Islet precursor cell (in vitro differentiated cells): ENCODE measurements at regions not wholly inside any gene's neighbourhood (a gene's known extent, or its start where the extent isn't known, plus 50 kb on each side); places are given as distances from the start of the nearest gene placed in this dataset.
"Not testable (repeated sequence)": the region's sequence is repeated elsewhere in the genome, so short reads cannot be mapped to it uniquely, and the experiment has no call there.

Experiments used
- DNase-seq: peaks from one replicate; pipeline ENCODE4 v3.0.0-alpha.2; 2018

GRCh38 chr3:152891678-152892077 lies 56.7 kb downstream of the P2RY1 start:
- no peak for DNase-seq

- DNase-seq, result no peak
These were observed 57.5 kb downstream of the P2RY1 start for GRCh38 chr3:152892446-152892845.

GRCh38 chr3:152893647-152894046 lies 58.7 kb downstream of the P2RY1 start:
- DNase-seq, result no peak

- DNase-seq, result no peak
These were observed 64.4 kb downstream of the P2RY1 start for GRCh38 chr3:152899306-152899705.

- DNase-seq, result no peak
These were observed 67.3 kb downstream of the P2RY1 start for GRCh38 chr3:152902141-152902669.

- DNase-seq, result no peak
These were observed 70.7 kb downstream of the P2RY1 start for GRCh38 chr3:152905631-152906030.

GRCh38 chr3:152909180-152909883 lies 74.4 kb downstream of the P2RY1 start:
- DNase-seq, result no peak

- no peak for DNase-seq
These were observed 75.3 kb downstream of the P2RY1 start for GRCh38 chr3:152910211-152910610.

GRCh38 chr3:152910966-152911365 lies 76.0 kb downstream of the P2RY1 start:
- DNase-seq, result no peak

- not testable (repeated sequence) for DNase-seq
These were observed 79.8 kb downstream of the P2RY1 start for GRCh38 chr3:152914743-152915142.

- DNase-seq, result no peak
These were observed 80.8 kb downstream of the P2RY1 start for GRCh38 chr3:152915695-152916094.

GRCh38 chr3:152916753-152917279 lies 81.9 kb downstream of the P2RY1 start:
- DNase-seq, result no peak

- no peak for DNase-seq
These were observed 86.4 kb downstream of the P2RY1 start for GRCh38 chr3:152921351-152921750.

GRCh38 chr3:152922554-152922953 lies 87.6 kb downstream of the P2RY1 start:
- no peak for DNase-seq

- DNase-seq, result no peak
These were observed 92.2 kb downstream of the P2RY1 start for GRCh38 chr3:152927131-152927530.

GRCh38 chr3:152930516-152930915 lies 95.6 kb downstream of the P2RY1 start:
- no peak for DNase-seq

GRCh38 chr3:152937234-152937633 lies 102.3 kb downstream of the P2RY1 start:
- no peak for DNase-seq

- no peak for DNase-seq
These were observed 104.2 kb downstream of the P2RY1 start for GRCh38 chr3:152938974-152939636.

GRCh38 chr3:152941859-152942258 lies 106.9 kb downstream of the P2RY1 start:
- DNase-seq, result no peak

GRCh38 chr3:152942366-152942765 lies 107.4 kb downstream of the P2RY1 start:
- peak; percentile 73 for DNase-seq

- peak; percentile 61 for DNase-seq
These were observed 108.7 kb downstream of the P2RY1 start for GRCh38 chr3:152943645-152944044.

- DNase-seq, result no peak
These were observed 109.7 kb downstream of the P2RY1 start for GRCh38 chr3:152944671-152945070.

GRCh38 chr3:152945556-152945955 lies 110.6 kb downstream of the P2RY1 start:
- DNase-seq, result no peak

- DNase-seq, result no peak
These were observed 122.6 kb downstream of the P2RY1 start for GRCh38 chr3:152957491-152957890.
